Mammary epithelial cell (primary cell): ENCODE measurements at regions not wholly inside any gene's neighbourhood (a gene's known extent, or its start where the extent isn't known, plus 50 kb on each side); places are given as distances from the start of the nearest gene placed in this dataset.

Experiments used
- EZH2 ChIP-seq: IDR thresholded peaks from 2 replicates; pipeline ENCODE4 v1.6.1; 2012; ENCODE audit warnings: low read length, inconsistent platforms, borderline replicate concordance
- TF ChIP-seq, protein P1 (sequence below), 2 donors: IDR thresholded peaks in 1 of 2; conservative IDR thresholded peaks in 1 of 2; 2 replicates each; pipeline ENCODE4 v1.5.1; 2011 to 2012; ENCODE audit warnings: inconsistent platforms in 2 of 2, low read length in 2 of 2, mild to moderate bottlenecking in 2 of 2, control low read depth in 1 of 2, low read depth in 1 of 2; ENCODE audit not compliant: insufficient read depth in 1 of 2; ENCODE audit errors: extremely low read depth in 1 of 2

DNA sequence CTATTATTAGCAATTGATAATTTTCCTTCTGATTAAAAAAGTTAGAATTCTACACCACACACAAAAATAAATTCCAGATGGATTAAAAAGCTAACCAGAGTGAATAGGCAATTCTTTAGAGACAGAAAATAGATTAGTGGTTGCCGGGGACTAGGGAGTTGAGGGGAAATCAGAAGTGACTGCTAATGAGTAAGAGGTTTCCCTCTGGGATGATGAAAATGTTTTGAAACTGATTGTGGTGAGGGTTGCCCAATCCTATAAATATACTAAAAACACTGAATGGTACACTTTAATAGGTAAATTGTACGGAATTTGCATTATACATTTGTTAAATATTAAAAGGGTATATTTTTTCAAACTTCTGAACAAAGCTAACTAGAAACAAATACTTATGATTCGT is 214.9 kb downstream of the GPAM start:
- TF ChIP-seq, protein P1, sequence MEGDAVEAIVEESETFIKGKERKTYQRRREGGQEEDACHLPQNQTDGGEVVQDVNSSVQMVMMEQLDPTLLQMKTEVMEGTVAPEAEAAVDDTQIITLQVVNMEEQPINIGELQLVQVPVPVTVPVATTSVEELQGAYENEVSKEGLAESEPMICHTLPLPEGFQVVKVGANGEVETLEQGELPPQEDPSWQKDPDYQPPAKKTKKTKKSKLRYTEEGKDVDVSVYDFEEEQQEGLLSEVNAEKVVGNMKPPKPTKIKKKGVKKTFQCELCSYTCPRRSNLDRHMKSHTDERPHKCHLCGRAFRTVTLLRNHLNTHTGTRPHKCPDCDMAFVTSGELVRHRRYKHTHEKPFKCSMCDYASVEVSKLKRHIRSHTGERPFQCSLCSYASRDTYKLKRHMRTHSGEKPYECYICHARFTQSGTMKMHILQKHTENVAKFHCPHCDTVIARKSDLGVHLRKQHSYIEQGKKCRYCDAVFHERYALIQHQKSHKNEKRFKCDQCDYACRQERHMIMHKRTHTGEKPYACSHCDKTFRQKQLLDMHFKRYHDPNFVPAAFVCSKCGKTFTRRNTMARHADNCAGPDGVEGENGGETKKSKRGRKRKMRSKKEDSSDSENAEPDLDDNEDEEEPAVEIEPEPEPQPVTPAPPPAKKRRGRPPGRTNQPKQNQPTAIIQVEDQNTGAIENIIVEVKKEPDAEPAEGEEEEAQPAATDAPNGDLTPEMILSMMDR (conservative IDR thresholded peaks at IDR 0.05 in 1 of 2, IDR thresholded peaks at IDR 0.05 in 1 of 2; ENCODE audit: extremely low read depth in 1 of 2, insufficient read depth in 1 of 2, low read depth in 1 of 2, low read length in 2 of 2) = no peak
- no peak for TF ChIP-seq EZH2
